ENCODE measurements at regions not wholly inside any gene's neighbourhood (a gene's known extent, or its start where the extent isn't known, plus 50 kb on each side); places are given as distances from the start of the nearest gene placed in this dataset.

DNA sequence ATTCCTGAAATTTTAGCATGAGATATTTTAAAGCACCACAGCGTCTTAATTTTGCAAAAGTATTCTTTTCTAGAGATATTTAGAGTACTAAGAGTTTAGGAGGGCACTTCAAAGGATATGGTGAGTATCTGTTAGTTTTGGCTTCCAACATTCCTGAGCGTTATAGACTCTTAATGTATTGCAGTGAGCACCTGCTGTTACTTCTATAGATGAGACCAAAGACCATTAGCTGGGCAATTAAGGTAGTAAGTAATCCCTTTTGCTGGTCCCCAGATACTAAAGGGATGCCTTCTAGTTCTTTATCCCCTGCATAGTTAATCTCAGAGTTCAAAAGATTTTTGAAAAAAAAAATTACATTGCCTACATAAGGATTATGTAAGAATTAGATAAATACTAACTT, 975.6 kb downstream of the GALC start:
- no peak overlapping the region for H3K4me3 ChIP-seq
- H3K36me3 ChIP-seq: no peaks in the 10 kb centered on the region
- no peaks in the 10 kb centered on the region for H3K27me3 ChIP-seq
- no peak for TF ChIP-seq EP300 (IDR thresholded peaks at IDR 0.05)
- TF ChIP-seq, protein P1, sequence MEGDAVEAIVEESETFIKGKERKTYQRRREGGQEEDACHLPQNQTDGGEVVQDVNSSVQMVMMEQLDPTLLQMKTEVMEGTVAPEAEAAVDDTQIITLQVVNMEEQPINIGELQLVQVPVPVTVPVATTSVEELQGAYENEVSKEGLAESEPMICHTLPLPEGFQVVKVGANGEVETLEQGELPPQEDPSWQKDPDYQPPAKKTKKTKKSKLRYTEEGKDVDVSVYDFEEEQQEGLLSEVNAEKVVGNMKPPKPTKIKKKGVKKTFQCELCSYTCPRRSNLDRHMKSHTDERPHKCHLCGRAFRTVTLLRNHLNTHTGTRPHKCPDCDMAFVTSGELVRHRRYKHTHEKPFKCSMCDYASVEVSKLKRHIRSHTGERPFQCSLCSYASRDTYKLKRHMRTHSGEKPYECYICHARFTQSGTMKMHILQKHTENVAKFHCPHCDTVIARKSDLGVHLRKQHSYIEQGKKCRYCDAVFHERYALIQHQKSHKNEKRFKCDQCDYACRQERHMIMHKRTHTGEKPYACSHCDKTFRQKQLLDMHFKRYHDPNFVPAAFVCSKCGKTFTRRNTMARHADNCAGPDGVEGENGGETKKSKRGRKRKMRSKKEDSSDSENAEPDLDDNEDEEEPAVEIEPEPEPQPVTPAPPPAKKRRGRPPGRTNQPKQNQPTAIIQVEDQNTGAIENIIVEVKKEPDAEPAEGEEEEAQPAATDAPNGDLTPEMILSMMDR (IDR thresholded peaks at IDR 0.05): no peak
- TF ChIP-seq POLR2A (IDR thresholded peaks at IDR 0.05): no peak
- no peak overlapping the region for H3K27ac ChIP-seq
- no peaks in the 10 kb centered on the region for H3K4me1 ChIP-seq
- H3K9me3 ChIP-seq: no peaks in the 10 kb centered on the region
- WGBS, 2 donors: 55 to 62% methylated on average over 2 of the region's 2 CpGs
- DNase-seq (ENCODE audit: low spot score in 2 of 2): no peak

DNA sequence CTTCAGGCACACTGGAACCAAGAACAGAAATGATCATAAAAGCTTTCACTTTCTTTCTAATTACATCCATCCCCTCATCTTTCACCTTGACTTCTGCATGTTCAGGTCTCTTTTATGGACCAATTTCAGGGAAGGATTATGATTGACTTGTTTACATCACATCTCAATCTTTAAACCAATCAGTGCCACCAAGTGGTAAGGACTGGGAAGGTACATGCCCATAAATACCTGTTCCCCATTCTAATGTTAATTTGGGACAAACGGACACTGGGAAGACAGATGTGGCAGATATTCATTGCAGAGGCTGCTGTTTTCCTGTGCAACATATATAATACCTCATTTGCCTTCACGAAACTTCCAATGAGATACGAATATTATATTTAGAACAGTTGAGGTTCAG, 978.1 kb downstream of the GALC start:
- DNase-seq (ENCODE audit: low spot score in 2 of 2): no peak
- WGBS, 2 donors: 75 to 82% methylated on average over 3 of the region's 3 CpGs
- no peaks in the 10 kb centered on the region for H3K4me1 ChIP-seq
- no peaks in the 10 kb centered on the region for H3K27me3 ChIP-seq
- no peak for TF ChIP-seq EP300 (IDR thresholded peaks at IDR 0.05)
- no peak for TF ChIP-seq POLR2A (IDR thresholded peaks at IDR 0.05)
- TF ChIP-seq, protein P1 (IDR thresholded peaks at IDR 0.05): no peak
- H3K4me3 ChIP-seq: no peak overlapping the region
- no peaks in the 10 kb centered on the region for H3K9me3 ChIP-seq
- H3K27ac ChIP-seq: no peak overlapping the region
- no peaks in the 10 kb centered on the region for H3K36me3 ChIP-seq

DNA sequence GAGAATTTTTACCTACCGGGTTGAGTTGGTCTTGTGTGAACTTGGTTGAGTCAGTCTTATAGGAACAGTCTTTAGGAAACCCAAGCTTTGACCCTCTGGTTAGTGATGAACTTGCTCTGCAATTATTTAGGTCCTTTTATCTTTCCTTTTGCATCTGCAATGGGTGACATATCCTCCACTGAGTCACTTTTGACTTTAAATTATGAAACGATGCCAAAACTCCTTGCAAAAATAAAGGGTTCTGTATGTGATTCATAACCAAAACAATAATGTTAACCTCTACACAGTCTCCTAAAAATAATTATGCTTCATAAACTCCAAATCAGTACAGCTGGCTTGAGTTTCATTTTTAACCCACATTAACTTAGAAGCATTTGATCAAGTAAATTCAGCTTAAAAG, 979.4 kb downstream of the GALC start:
- H3K27me3 ChIP-seq: no peaks in the 10 kb centered on the region
- H3K9me3 ChIP-seq: no peaks in the 10 kb centered on the region
- no peak overlapping the region for H3K27ac ChIP-seq
- H3K4me1 ChIP-seq: no peaks in the 10 kb centered on the region
- no peak for DNase-seq (ENCODE audit: low spot score in 2 of 2)
- no peaks in the 10 kb centered on the region for H3K36me3 ChIP-seq
- 55 to 56% methylated on average over 2 of the region's 2 CpGs for WGBS, 2 donors
- TF ChIP-seq EP300 (IDR thresholded peaks at IDR 0.05) (no peak), POLR2A (IDR thresholded peaks at IDR 0.05) (no peak)
- TF ChIP-seq, protein P1 (IDR thresholded peaks at IDR 0.05): no peak
- no peak overlapping the region for H3K4me3 ChIP-seq

DNA sequence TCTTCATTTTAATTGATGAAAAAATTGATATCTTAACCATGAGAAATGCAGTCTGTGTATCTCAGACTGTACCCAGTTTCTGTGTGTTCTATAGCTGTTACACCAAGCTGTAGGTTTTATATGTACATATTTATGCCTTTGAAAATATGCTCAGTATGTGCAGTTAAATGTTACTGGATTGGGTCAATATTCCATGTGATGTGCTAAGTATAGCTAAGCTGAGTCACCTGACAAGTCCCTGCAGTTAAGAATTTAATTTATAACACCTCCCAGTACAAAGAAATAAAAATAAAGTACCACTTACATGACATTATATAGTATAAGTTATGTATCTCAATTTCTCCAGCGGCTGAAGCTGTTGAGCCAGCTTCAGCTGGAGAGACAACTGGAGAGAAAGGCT, 984.0 kb downstream of the GALC start:
- TF ChIP-seq POLR2A (IDR thresholded peaks at IDR 0.05) (no peak), EP300 (IDR thresholded peaks at IDR 0.05) (no peak)
- TF ChIP-seq, protein P1 (IDR thresholded peaks at IDR 0.05): no peak

DNA sequence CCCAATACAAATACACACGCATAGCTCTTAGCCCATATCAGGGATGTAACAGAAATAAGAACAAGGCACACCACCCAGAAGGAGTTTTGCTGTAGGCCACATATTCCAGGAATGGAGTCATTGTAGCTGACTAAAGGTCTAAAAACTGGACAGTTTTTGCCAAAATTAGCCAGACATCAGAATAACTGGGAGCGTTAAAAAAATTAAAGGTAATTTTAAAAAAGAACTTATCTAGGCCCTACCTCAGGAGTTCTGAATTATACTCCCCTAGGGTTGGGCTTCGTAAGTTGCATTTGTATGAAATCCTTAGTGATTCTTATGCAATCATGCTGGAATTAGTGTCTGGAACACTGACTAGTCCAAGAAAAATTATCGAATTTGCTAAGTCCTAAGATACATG, 987.7 kb downstream of the GALC start:
- TF ChIP-seq EP300 (IDR thresholded peaks at IDR 0.05) (no peak), POLR2A (IDR thresholded peaks at IDR 0.05) (no peak)
- TF ChIP-seq, protein P1 (IDR thresholded peaks at IDR 0.05): no peak
- no peak overlapping the region for H3K4me3 ChIP-seq
- H3K27ac ChIP-seq: no peak overlapping the region
- no peaks in the 10 kb centered on the region for H3K4me1 ChIP-seq
- DNase-seq (ENCODE audit: low spot score in 2 of 2): no peak
- WGBS, 2 donors: 57 to 63% methylated on average over 4 of the region's 4 CpGs
- no peaks in the 10 kb centered on the region for H3K9me3 ChIP-seq
- no peaks in the 10 kb centered on the region for H3K36me3 ChIP-seq
- no peaks in the 10 kb centered on the region for H3K27me3 ChIP-seq

More for the DNA sequence above, 984.0 kb downstream of the GALC start:
- Histone ChIP-seq H3K36me3 (no peaks in the 10 kb centered on the region), H3K4me1 (no peaks in the 10 kb centered on the region), H3K4me3 (no peak overlapping the region), H3K27me3 (no peaks in the 10 kb centered on the region), H3K9me3 (no peaks in the 10 kb centered on the region), H3K27ac (no peak overlapping the region)
- WGBS, 2 donors: 90 to 95% methylated on average over 1 of the region's 1 CpG
- no peak for DNase-seq (ENCODE audit: low spot score in 2 of 2)
